IPS-18a (cell line): ENCODE measurements at regions not wholly inside any gene's neighbourhood (a gene's known extent, or its start where the extent isn't known, plus 50 kb on each side); places are given as distances from the start of the nearest gene placed in this dataset.

Source experiments
- H3K27ac ChIP-seq: one replicate; pipeline ENCODE4 v1.5.1; 2013; ENCODE audit warnings: low read length
- H3K27me3 ChIP-seq: one replicate; pipeline ENCODE4 v1.6.1; 2013; ENCODE audit warnings: mild to moderate bottlenecking, low read length; ENCODE audit not compliant: control insufficient read depth, insufficient read depth
- H3K36me3 ChIP-seq: one replicate; pipeline ENCODE4 v1.6.1; 2013; ENCODE audit warnings: low read depth, low read length; ENCODE audit not compliant: control insufficient read depth
- H3K4me1 ChIP-seq: one replicate; pipeline ENCODE4 v1.6.1; 2013; ENCODE audit warnings: low read depth, low read length; ENCODE audit not compliant: control insufficient read depth
- H3K4me3 ChIP-seq: one replicate; pipeline ENCODE4 v1.5.1; 2013; ENCODE audit warnings: low read length
- H3K9ac ChIP-seq: one replicate; pipeline ENCODE4 v1.6.1; 2013; ENCODE audit warnings: mild to moderate bottlenecking, low read length, moderate library complexity
- H3K9me3 ChIP-seq: one replicate; pipeline ENCODE4 v1.6.1; 2013; ENCODE audit warnings: low read depth, low read length; ENCODE audit not compliant: control insufficient read depth

DNA sequence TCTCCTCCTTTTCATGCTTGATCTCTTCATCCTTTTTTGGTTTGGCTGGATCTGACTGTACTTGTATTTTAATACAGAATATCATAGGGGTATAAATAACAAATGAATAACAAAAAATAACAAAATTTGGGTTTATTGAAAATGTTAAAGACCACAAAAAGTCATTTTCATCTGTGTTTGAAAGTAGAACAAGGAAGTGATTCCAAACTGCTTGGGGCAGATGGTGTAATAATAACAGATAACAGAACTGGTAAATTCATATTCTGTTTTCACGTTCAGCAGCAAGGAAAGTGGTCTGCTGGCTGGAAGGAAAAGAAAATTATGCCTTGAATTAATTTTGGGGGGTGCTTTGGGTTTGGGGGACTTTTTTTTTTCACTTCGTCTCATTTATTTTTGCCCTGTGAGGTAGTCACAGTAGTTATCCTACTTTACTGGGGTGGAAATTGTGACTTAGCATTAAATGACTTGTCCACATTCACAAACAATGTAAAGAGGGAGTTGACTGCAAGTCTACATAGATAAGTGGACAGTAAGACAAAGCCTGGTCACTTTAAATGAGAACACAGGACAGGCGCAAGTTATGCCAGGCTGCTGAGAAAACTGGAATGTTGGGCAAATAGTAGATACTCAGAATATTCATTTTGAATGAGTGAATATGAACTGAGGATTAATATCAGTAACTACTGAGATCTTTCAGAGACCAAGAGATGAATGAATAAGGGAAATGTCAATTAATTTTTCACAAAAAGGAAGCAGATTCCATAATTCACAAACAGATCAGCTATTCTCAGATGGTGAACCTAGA, 193.9 kb upstream of the CITED2 start:
- Histone ChIP-seq H3K36me3 (no peaks in the 10 kb centered on the region), H3K4me1 (no peaks in the 10 kb centered on the region), H3K27ac (no peak overlapping the region), H3K27me3 (no peaks in the 10 kb centered on the region), H3K9ac (no peak overlapping the region), H3K4me3 (no peak overlapping the region), H3K9me3 (no peaks in the 10 kb centered on the region)

DNA sequence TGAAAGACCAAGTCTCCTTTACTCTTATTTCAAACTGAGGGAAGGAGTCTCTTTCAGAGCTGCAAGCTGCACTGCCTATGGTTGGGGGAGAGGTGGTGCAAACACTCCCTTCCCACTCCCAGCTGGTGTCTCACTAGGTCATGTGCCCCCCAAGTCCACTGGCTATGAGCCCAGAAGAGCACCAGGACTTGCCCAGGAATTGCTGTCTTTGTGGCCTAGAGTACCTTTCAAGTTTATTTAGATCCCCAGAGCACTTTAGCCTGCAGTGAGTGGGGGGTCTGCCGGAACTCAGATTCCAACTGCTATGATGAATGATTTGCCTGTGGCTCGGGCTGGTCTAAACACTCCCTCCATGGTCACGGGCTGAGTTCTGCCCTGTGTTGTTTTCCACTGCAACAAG, 192.6 kb upstream of the CITED2 start:
- Histone ChIP-seq H3K9ac (no peak overlapping the region), H3K36me3 (no peaks in the 10 kb centered on the region)

DNA sequence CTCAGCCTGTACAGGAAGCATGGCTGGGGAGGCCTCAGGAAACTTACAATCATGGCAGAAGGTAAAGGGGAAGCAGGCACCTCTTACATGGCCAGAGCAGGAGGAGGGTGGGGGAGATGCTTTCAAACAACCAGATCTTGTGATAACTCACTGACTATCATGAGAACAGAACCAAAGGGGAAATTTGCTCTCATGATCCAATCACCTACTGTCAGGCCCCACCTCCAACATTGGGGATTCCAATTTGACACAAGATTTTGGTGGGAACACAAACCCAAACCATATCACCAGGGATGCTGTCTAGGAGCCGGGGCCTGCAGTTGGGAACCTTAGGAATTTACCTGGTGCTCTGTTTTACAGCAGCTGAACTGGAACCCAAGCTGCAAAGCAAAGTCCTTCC, 191.1 kb upstream of the CITED2 start:
- no peaks in the 10 kb centered on the region for H3K4me1 ChIP-seq
- H3K9ac ChIP-seq, result no peak overlapping the region
- H3K36me3 ChIP-seq, result no peaks in the 10 kb centered on the region
- H3K9me3 ChIP-seq, result no peaks in the 10 kb centered on the region
- H3K4me3 ChIP-seq, result no peak overlapping the region
- H3K27me3 ChIP-seq, result no peaks in the 10 kb centered on the region
- H3K27ac ChIP-seq, result no peak overlapping the region

More for the DNA sequence above, 192.6 kb upstream of the CITED2 start:
- Histone ChIP-seq H3K4me1 (no peaks in the 10 kb centered on the region), H3K27ac (no peak overlapping the region), H3K9me3 (no peaks in the 10 kb centered on the region), H3K4me3 (no peak overlapping the region), H3K27me3 (no peaks in the 10 kb centered on the region)

DNA sequence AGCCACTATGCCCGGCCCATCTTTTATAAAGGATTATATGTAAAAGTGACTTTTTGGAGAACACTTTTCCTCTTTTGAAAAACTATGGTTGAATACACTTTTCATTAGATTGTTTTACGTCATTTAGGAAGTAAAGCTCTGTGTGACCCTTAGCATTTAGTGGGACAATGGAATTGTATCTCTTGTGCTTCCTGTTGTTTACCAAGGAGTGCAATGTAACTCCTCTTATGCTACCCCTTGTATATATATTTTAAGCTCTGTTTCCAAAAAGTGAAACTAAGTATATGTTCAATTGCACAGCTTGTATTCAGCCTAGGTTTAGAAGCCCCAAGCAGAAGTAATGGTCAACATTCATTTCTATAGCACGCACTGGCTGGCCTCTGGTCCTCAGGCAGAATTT, 183.1 kb upstream of the CITED2 start:
- no peaks in the 10 kb centered on the region for H3K36me3 ChIP-seq
- no peaks in the 10 kb centered on the region for H3K9me3 ChIP-seq
- H3K27me3 ChIP-seq, result no peaks in the 10 kb centered on the region
- H3K4me3 ChIP-seq, result no peak overlapping the region
- H3K27ac ChIP-seq, result no peak overlapping the region
- H3K9ac ChIP-seq, result no peak overlapping the region
- H3K4me1 ChIP-seq, result peaks cover 3% of the 10 kb centered on the region

DNA sequence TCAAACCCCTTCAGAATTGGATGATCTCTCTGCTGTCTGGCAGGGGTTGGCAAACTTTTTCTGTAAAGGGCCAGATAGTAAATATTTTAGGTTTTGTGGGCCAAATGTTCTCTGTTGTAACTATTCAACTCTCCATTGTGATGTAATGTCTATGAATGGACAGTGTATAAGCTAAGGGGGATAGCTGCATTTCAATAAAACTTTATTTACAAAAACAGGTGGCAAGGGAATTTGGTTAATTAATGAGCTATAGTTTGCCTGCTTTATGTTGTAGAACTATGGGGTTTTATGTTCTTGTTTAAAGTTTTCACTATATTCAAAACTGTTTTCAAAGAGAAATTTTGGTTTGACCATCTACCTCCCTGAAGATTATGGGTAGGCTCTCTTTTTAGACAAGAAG, 182.1 kb upstream of the CITED2 start:
- no peaks in the 10 kb centered on the region for H3K36me3 ChIP-seq
- H3K4me1 ChIP-seq, result peaks cover 3% of the 10 kb centered on the region
- H3K9me3 ChIP-seq, result no peaks in the 10 kb centered on the region
- no peak overlapping the region for H3K9ac ChIP-seq
- no peak overlapping the region for H3K4me3 ChIP-seq
- no peaks in the 10 kb centered on the region for H3K27me3 ChIP-seq
- H3K27ac ChIP-seq, result no peak overlapping the region

DNA sequence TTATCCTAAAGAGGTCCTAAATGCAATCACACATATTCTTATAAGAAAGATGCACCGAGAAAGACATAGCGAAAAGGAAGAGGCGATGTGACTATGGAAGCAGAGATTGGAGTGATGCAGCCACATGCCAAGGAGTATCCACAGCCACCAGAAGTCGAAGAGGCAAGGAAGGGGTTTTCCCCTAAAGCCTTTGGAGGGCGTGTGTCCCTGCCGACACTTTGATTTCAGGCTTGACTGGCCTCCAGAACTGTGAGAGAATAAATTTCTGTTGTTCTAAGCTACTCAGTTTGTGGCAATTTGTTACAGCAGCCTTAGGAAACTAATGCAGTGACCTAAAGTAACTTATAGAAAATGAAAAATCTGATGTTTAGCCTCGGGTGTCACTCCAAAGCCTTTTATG, 179.5 kb upstream of the CITED2 start:
- Histone ChIP-seq H3K9me3 (no peaks in the 10 kb centered on the region), H3K9ac (no peak overlapping the region), H3K36me3 (no peaks in the 10 kb centered on the region), H3K4me3 (no peak overlapping the region), H3K4me1 (peaks cover 3% of the 10 kb centered on the region), H3K27me3 (no peaks in the 10 kb centered on the region), H3K27ac (no peak overlapping the region)

DNA sequence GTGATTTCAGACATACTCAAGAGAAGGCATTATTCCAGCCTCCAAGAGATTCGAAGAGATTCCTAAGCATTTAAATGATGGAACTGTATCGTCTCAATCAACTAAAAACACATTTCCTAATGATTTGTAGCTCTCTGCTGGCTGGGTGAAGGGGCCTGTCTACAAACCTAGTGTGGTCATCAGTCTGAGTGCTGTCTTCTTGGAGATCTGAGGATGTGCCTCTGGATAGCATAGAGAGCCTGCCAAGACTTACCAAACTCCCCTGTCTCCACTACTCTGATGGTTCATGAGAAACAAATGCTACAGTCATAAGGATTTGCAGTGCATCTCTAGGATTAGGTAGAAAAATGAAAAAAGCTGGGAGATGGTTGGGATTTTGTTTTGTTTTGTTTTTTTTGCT, 176.9 kb upstream of the CITED2 start:
- no peaks in the 10 kb centered on the region for H3K9me3 ChIP-seq

DNA sequence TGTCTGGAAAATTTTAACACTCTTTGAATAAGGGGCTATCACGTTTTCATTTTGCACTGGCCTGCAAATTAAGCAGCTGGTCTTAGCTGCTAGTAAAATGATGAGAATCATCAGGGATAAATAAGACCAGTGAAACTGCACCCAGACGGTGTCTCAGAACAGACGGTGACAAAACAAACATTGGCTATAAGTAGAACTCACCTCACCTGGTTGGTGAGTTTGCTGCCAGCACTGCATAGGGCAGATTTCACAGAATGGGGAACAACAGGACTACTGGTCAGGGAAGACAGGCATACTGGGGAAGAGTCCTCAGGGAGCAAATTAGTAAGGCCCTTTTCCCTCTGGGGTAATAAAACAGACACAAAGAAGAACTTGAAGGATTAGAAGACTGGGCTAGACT, 175.9 kb upstream of the CITED2 start:
- H3K36me3 ChIP-seq, result no peaks in the 10 kb centered on the region
- H3K4me1 ChIP-seq, result peaks cover 25% of the 10 kb centered on the region
- no peaks in the 10 kb centered on the region for H3K27me3 ChIP-seq
- no peak overlapping the region for H3K27ac ChIP-seq
- no peak overlapping the region for H3K4me3 ChIP-seq
- H3K9ac ChIP-seq, result no peak overlapping the region
- H3K9me3 ChIP-seq, result no peaks in the 10 kb centered on the region

More for the DNA sequence above, 176.9 kb upstream of the CITED2 start:
- no peaks in the 10 kb centered on the region for H3K27me3 ChIP-seq
- no peak overlapping the region for H3K4me3 ChIP-seq
- peaks cover 15% of the 10 kb centered on the region for H3K4me1 ChIP-seq
- no peaks in the 10 kb centered on the region for H3K36me3 ChIP-seq
- H3K27ac ChIP-seq, result no peak overlapping the region
- H3K9ac ChIP-seq, result no peak overlapping the region

DNA sequence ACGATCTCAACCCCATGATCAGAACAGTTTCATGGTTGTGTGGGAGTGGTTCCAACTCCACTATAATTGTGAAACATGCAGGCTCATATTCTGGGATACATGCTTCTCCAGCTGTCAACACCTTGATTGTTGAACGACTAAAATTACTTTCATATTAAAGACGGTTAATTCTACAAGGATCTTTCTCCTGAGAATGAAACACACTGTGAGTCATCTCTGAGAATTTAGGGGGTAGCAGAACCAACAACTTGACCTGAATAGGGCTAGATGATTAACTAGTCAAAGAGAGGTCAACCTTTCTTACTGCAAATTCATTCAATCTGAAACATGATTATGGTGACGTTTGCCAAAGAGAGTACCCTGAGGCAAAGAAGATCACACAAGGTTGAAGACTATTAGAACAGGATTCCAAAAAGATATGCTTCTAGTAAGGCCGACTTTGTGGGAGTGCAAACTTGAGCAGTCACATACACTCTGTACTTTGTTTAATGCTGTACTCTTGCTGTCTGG, 175.2 kb upstream of the CITED2 start:
- H3K4me3 ChIP-seq, result no peak overlapping the region
- H3K9ac ChIP-seq, result no peak overlapping the region
- H3K9me3 ChIP-seq, result no peaks in the 10 kb centered on the region
- H3K4me1 ChIP-seq, result peaks cover 25% of the 10 kb centered on the region
- no peaks in the 10 kb centered on the region for H3K36me3 ChIP-seq
- no peaks in the 10 kb centered on the region for H3K27me3 ChIP-seq
- H3K27ac ChIP-seq, result no peak overlapping the region

DNA sequence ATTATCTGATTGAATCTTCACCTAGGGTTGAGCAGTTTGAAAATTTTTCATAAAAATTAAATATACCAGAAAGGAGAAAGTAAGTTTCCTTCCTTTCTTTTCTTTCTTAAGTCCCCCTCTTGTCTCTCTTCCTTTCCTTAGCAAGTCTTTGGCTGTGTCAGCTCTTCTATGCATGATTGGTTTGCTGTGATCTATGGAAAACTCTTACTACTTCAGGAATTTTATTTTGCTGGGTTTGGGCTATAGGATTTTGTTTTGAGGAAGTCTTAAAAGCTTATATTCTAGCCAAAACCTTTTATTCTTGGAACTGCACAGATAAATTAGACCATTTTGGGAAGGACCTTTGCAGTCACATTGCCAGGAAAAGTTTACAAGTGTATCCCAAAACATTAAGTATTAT, 173.4 kb upstream of the CITED2 start:
- no peaks in the 10 kb centered on the region for H3K27me3 ChIP-seq
- H3K9ac ChIP-seq, result no peak overlapping the region
- H3K36me3 ChIP-seq, result no peaks in the 10 kb centered on the region
- H3K4me3 ChIP-seq, result no peak overlapping the region
- H3K27ac ChIP-seq, result no peak overlapping the region
- H3K9me3 ChIP-seq, result no peaks in the 10 kb centered on the region
- peaks cover 25% of the 10 kb centered on the region for H3K4me1 ChIP-seq

DNA sequence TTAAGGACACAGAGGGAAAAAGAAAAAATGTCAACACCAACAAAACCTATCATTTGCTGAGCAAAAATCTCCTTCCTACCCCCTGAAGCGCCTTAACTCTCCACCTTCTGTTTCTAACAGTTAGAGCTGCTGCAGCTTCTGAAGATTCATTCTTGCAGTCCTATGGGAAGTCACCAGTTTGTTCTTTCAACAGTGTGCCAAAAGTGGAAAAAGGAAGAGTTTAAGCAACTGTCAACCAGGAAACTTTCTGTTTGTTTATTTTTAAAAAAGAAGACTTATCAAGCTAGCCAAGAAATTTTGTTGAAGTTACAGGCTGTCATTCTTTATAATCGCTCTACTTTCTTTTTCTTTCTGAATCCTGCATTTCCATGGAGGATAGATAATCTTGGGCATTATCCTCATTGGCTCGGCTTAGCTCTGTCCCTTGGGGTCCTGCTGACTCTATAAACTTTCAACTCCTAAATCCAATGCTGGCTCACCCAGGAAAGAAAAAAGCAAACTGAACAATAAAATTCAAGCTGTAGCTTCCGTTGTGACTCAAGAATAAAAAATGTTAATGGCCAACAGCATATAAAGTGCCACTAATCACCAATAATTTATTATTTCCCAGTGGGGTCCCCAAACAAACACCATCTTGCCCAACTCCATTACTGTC, 172.8 kb upstream of the CITED2 start:
- H3K27me3 ChIP-seq, result no peaks in the 10 kb centered on the region
- no peak overlapping the region for H3K9ac ChIP-seq
- no peaks in the 10 kb centered on the region for H3K36me3 ChIP-seq
- no peak overlapping the region for H3K27ac ChIP-seq
- peaks cover 25% of the 10 kb centered on the region for H3K4me1 ChIP-seq
- H3K4me3 ChIP-seq, result no peak overlapping the region
- H3K9me3 ChIP-seq, result no peaks in the 10 kb centered on the region

DNA sequence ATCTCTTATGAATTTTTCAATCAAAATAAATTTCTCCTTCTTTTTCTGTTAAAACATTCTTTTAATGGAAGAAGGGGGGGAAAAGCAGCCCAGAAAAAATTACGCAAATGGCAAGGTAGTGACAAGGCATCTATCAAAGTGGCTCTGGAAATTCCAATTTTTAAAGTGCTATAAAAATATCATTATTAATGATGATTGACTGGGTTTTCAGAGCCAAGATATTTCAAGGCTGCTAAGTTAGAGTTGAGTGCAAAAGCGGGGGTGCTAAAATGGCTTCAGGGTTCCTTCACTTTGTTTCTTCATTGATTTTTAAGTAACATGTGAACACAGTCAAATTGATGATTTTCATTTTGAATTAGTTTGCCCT, 171.6 kb upstream of the CITED2 start:
- Histone ChIP-seq H3K27ac (no peak overlapping the region), H3K4me1 (peaks cover 34% of the 10 kb centered on the region), H3K27me3 (no peaks in the 10 kb centered on the region), H3K9ac (no peak overlapping the region), H3K9me3 (no peaks in the 10 kb centered on the region), H3K36me3 (no peaks in the 10 kb centered on the region), H3K4me3 (no peak overlapping the region)
